ENCODE measurements at regions not wholly inside any gene's neighbourhood (a gene's known extent, or its start where the extent isn't known, plus 50 kb on each side); places are given as distances from the start of the nearest gene placed in this dataset.

- TF ChIP-seq CTCF (IDR thresholded peaks at IDR 0.05) (no peak), POLR2A (IDR thresholded peaks at IDR 0.05; ENCODE audit: low read depth) (no peak)
Observed at GRCh38 chr1:199727682-199728081, 299.8 kb upstream of the NR5A2 start.
